ENCODE measurements at regions not wholly inside any gene's neighbourhood (a gene's known extent, or its start where the extent isn't known, plus 50 kb on each side); places are given as distances from the start of the nearest gene placed in this dataset.
"Not testable (repeated sequence)": the region's sequence is repeated elsewhere in the genome, so short reads cannot be mapped to it uniquely, and the experiment has no call there.

DNA sequence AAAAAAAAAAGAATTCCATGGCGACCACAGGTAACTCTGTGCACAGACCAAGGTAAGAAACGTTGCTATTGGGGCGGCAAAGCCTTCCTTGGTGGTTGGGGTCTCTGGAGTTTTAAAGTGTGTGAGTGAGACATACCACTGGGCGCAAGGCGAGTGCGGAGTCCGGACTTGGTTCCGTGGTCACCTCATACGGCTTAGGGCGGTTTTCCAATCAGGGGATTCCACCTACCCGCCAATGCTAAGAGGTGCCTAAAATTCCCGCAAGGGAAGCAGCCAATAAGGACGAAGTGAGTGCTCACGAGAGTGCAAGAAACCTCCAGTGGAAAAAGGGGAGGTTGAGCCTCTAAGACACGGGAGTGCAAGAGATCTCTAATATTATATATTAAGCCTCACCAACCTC, 68.6 kb upstream of the PRSS16 start:
- H3K4me1 Mint-ChIP-seq, result peaks cover 9% of the 10 kb centered on the region
- peak overlapping the region; percentile 49 for H3K4me3 Mint-ChIP-seq
- no peaks in the 10 kb centered on the region for H3K27me3 Mint-ChIP-seq
- H3K27ac Mint-ChIP-seq, result no peak overlapping the region
- H3K36me3 Mint-ChIP-seq, result no peaks in the 10 kb centered on the region
- no peaks in the 10 kb centered on the region for H3K9me3 Mint-ChIP-seq

DNA sequence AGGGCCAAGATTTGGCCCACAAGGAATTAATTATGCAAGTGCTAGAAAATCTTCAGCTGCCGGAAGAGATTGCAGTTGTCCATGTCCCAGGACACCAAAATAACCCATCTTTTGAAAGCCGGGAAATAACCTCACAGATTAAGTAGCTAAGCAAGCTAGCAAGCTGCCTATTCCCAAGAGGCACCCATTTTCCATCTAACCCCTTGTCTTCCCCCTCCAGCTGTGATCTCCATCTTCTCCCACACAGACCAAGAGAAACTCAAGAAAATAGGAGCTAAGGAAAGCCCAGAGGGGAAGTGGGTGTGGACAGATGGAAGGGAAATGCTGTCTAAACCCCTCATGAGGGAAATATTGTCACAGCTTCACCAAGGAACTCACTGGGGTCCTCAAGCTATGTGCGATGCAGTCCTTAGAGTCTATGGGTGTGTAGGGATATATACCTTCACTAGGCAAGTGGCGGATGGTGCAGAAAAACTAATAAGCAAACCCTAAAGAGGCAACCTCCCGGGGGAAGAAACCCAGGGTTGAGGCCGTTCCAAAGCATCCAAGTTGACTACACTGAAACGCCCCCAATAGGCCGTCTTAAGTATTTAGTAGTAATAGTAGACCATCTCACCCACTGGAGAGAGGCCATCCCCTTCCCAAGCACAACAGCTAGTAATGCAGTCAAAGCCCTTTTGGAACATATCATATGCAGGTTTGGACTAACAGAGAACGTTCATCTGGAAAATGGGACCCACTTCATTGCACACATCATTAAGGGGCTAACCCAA, 64.3 kb upstream of the PRSS16 start:
- H3K27ac Mint-ChIP-seq, result no peak overlapping the region
- no peaks in the 10 kb centered on the region for H3K36me3 Mint-ChIP-seq
- no peaks in the 10 kb centered on the region for H3K27me3 Mint-ChIP-seq
- H3K4me3 Mint-ChIP-seq, result no peak overlapping the region
- H3K9me3 Mint-ChIP-seq, result no peaks in the 10 kb centered on the region
- H3K4me1 Mint-ChIP-seq, result peaks cover 14% of the 10 kb centered on the region

DNA sequence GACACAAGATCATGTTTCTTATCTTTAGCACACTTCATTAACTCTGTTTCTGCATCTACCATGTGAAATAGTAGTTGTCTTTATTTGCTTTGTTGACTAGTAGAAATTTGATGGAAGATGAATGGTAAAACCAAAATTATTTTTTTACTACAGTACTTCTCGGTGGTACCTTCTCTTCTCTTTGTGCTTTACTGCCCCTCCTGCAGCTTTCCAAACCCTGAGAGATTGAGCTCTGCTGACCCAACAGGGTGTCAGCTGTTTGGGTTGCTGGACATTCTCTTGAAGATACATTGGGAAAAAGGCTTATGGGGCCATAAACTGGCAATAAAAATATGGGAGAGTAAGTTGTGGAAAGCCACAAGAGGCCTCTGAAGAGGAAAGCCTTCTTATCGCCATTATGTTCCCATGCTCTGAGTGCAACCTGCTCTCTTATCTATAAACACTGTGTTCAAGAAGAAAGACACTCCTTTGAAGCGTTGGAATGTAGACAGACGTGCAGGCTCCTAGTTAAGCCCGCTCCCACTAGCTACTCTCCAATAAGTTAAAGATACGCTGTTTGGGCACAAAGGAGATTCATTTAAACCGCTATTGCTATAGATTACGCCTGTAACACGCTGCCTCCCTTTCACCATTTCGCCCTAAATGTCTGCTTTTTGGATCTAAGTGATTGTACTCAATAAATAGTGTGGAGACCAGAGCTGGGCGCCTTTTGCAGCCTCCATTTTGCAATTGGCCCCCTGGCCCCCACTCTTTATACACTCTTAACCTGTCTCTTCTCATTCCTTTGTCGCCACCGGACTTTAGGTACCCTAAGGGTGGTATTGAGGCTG, 60.1 kb upstream of the PRSS16 start:
- Mint-ChIP-seq H3K27ac (no peak overlapping the region), H3K4me1 (peaks cover 17% of the 10 kb centered on the region), H3K9me3 (no peaks in the 10 kb centered on the region), H3K36me3 (no peaks in the 10 kb centered on the region), H3K27me3 (no peaks in the 10 kb centered on the region), H3K4me3 (peak overlapping the region; percentile 95)

DNA sequence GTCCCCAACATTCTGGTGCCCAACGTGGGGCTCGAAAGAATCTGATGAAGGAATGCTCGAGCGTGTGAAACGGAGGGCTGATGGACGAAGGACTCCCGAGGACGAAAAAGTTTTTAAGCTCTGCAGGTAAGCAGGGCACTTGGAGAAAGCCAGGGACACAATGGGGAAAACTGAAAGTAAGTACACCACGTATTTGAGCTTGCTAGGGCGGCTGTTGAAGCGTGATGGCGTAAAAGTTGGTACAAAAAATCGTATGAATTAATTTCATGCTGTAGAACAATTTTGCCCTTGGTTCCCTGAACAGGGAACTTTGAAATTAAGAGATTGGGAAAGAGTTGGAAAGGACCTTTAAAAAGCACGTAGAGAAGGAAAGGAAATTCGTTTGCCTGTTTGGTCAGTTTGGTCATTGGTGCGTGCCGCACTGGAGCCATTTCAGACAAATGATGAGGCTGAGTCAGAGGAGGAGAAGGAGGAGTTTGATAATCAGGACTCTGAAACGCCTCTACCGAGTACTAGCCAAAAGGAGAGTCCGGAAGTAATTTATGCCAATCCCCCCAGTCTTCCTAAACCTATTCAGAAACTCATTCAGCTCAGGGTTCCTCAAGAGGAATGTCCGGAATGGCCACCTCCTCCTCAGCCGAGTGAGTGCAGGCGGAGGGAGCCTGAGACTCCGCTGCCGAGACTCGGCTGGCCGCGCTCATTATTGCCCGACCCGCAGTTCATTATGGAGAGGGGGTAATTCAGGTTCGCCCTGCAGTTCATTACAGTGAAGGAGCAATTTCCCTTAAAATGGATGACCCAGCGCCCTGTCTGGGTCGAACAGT, 59.2 kb upstream of the PRSS16 start:
- H3K4me3 Mint-ChIP-seq, result peak overlapping the region; percentile 95
- H3K27ac Mint-ChIP-seq, result peak overlapping the region; percentile 69
- no peaks in the 10 kb centered on the region for H3K27me3 Mint-ChIP-seq
- H3K9me3 Mint-ChIP-seq, result no peaks in the 10 kb centered on the region
- peaks cover 17% of the 10 kb centered on the region for H3K4me1 Mint-ChIP-seq
- H3K36me3 Mint-ChIP-seq, result no peaks in the 10 kb centered on the region

DNA sequence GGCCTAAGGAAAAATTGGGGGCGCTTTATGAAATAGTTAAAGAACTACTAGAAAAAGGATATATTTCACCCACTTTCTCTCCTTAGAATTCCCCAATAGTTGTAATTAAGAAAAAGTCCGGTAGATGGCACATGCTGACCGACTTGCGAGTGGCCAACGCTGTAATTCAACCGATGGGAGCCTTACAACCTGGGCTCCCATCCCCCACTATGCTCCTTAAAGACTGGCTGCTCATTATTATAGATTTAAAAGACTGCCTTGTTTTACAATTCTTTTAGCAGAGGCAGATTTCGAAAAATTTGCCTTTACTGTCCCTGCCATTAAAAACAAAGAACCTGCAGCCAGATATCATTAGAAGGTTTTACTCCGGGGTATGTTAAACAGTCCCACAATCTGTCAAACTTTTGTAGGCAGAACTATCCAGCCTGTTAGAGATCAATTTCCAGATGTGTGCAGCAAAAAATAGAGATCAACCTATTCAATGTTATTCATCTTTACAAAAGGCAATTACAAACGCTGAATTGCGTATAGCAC, 58.5 kb upstream of the PRSS16 start:
- Mint-ChIP-seq H3K36me3 (no peaks in the 10 kb centered on the region), H3K27me3 (no peaks in the 10 kb centered on the region), H3K4me3 (peak overlapping the region; percentile 95), H3K27ac (no peak overlapping the region), H3K4me1 (peaks cover 17% of the 10 kb centered on the region), H3K9me3 (no peaks in the 10 kb centered on the region)

DNA sequence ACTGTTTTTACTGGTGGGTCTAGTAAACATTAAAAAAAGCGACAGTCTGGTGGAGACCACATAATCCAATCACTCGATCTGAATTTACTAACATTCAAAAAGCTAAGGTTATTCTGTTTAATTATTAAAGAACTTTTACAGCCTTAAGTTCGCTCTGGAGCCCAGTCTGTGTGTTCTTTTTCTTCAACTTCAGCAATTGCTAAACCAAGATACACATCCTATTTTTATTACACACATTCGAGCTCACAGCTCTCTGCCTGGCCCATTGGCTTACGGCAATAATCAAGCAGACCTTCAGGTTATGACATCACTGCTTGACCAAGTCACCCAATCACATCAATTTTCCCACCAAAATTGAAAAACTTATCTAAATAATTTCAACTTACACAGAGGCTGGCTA, 57.4 kb upstream of the PRSS16 start:
- peaks cover 17% of the 10 kb centered on the region for H3K4me1 Mint-ChIP-seq
- no peaks in the 10 kb centered on the region for H3K9me3 Mint-ChIP-seq
- H3K4me3 Mint-ChIP-seq, result no peak overlapping the region
- H3K36me3 Mint-ChIP-seq, result no peaks in the 10 kb centered on the region
- H3K27ac Mint-ChIP-seq, result peak overlapping the region; percentile 62
- no peaks in the 10 kb centered on the region for H3K27me3 Mint-ChIP-seq

DNA sequence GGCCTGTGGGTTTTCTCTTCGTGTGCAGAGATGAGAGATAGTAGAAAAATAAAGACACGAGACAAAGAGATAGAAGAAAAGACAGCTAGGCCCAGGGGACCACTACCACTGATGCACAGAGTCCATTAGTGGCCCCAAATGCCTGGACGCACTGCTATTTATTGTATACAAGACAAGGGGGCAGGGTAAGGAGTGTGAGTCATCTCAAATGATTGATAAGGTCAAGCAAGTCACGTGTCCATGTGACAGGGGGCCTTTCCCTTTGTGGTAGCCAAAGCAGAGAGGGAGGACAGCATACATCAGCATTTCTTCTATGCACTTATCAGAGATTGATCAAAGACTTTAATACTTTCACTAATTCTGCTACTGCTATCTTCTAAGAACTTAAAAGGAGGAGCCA, 53.0 kb upstream of the PRSS16 start:
- H3K36me3 Mint-ChIP-seq, H3K4me3 Mint-ChIP-seq, H3K27ac Mint-ChIP-seq, H3K9me3 Mint-ChIP-seq, H3K27me3 Mint-ChIP-seq, H3K4me1 Mint-ChIP-seq: not testable (repeated sequence)

DNA sequence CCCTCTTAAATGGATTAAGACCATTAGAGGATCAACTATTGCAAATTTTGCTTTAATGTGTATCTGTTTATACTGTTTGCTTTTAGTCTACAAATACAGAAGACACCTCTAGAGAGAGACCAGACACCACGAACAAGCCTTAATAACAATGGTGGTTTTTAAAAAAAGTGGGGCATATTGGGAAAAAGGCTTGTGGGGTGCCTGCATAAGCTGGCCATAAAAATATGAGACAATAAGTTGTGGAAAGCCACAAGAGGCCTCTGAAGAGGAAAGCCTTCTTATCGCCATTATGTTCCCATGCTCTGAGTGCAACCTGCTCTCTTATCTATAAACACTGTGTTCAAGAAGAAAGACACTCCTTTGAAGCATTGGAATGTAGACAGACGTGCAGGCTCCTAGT, 52.0 kb upstream of the PRSS16 start:
- H3K4me1 Mint-ChIP-seq, H3K36me3 Mint-ChIP-seq, H3K27me3 Mint-ChIP-seq, H3K27ac Mint-ChIP-seq, H3K9me3 Mint-ChIP-seq, H3K4me3 Mint-ChIP-seq: not testable (repeated sequence)

All from activated naive CD4-positive, alpha-beta T cell treated with anti-CD3 and anti-CD28 coated beads, Interleukin-2, amount 50 U/mL, for 24 hours (primary cell).